ENCODE measurements at regions not wholly inside any gene's neighbourhood (a gene's known extent, or its start where the extent isn't known, plus 50 kb on each side); places are given as distances from the start of the nearest gene placed in this dataset.
"Not testable (repeated sequence)": the region's sequence is repeated elsewhere in the genome, so short reads cannot be mapped to it uniquely, and the experiment has no call there.

- H3K9me3 ChIP-seq (ENCODE audit: control insufficient read depth in 2 of 2, insufficient read depth in 1 of 2, low read depth in 1 of 2, low read length in 1 of 2); H3K4me1 ChIP-seq (ENCODE audit: control insufficient read depth in 3 of 3, insufficient read depth in 2 of 3, low read depth in 1 of 3, low read length in 2 of 3); DNase-seq; H3K36me3 ChIP-seq (ENCODE audit: control insufficient read depth in 3 of 3, insufficient read depth in 2 of 3, low read depth in 1 of 3, low read length in 3 of 3); H3K4me3 ChIP-seq (ENCODE audit: low read depth in 1 of 3, low read length in 3 of 3); FAIRE-seq; H3K27ac ChIP-seq (ENCODE audit: low read depth in 1 of 3, low read length in 2 of 3); H3K27me3 ChIP-seq (ENCODE audit: control insufficient read depth in 3 of 3, insufficient read depth in 3 of 3, low read length in 3 of 3): not testable (repeated sequence)
These were observed 424.6 kb upstream of the PODXL start for GRCh38 chr7:131981069-131981468.

- not testable (repeated sequence) for H3K4me3 ChIP-seq (ENCODE audit: low read depth in 1 of 3, low read length in 3 of 3); FAIRE-seq; H3K27ac ChIP-seq (ENCODE audit: low read depth in 1 of 3, low read length in 2 of 3); H3K9me3 ChIP-seq (ENCODE audit: control insufficient read depth in 2 of 2, insufficient read depth in 1 of 2, low read depth in 1 of 2, low read length in 1 of 2); H3K27me3 ChIP-seq (ENCODE audit: control insufficient read depth in 3 of 3, insufficient read depth in 3 of 3, low read length in 3 of 3); DNase-seq; H3K36me3 ChIP-seq (ENCODE audit: control insufficient read depth in 3 of 3, insufficient read depth in 2 of 3, low read depth in 1 of 3, low read length in 3 of 3); H3K4me1 ChIP-seq (ENCODE audit: control insufficient read depth in 3 of 3, insufficient read depth in 2 of 3, low read depth in 1 of 3, low read length in 2 of 3)
- WGBS, 3 donors = 60 to 91% (median 88%) methylated on average over 2 of the region's 2 CpGs
These were observed 421.7 kb upstream of the PODXL start for GRCh38 chr7:131978118-131978517.

- no peaks in the 10 kb centered on the region for H3K9me3 ChIP-seq (ENCODE audit: control insufficient read depth in 2 of 2, insufficient read depth in 1 of 2, low read depth in 1 of 2, low read length in 1 of 2)
- no peaks in the 10 kb centered on the region for H3K27me3 ChIP-seq (ENCODE audit: control insufficient read depth in 3 of 3, insufficient read depth in 3 of 3, low read length in 3 of 3)
- no peak for FAIRE-seq
- DNase-seq = no peak
- H3K4me3 ChIP-seq (ENCODE audit: low read depth in 1 of 3, low read length in 3 of 3) = no peak overlapping the region
- no peak overlapping the region for H3K27ac ChIP-seq (ENCODE audit: low read depth in 1 of 3, low read length in 2 of 3)
- WGBS, 3 donors = 90 to 95% (median 94%) methylated on average over 3 of the region's 3 CpGs
- H3K4me1 ChIP-seq (ENCODE audit: control insufficient read depth in 3 of 3, insufficient read depth in 2 of 3, low read depth in 1 of 3, low read length in 2 of 3) = no peaks in the 10 kb centered on the region
- H3K36me3 ChIP-seq (ENCODE audit: control insufficient read depth in 3 of 3, insufficient read depth in 2 of 3, low read depth in 1 of 3, low read length in 3 of 3) = no peaks in the 10 kb centered on the region
These were observed 420.0 kb upstream of the PODXL start for GRCh38 chr7:131976411-131976810.

- no peaks in the 10 kb centered on the region for H3K27me3 ChIP-seq (ENCODE audit: control insufficient read depth in 3 of 3, insufficient read depth in 3 of 3, low read length in 3 of 3)
- FAIRE-seq = no peak
- H3K9me3 ChIP-seq (ENCODE audit: control insufficient read depth in 2 of 2, insufficient read depth in 1 of 2, low read depth in 1 of 2, low read length in 1 of 2) = no peaks in the 10 kb centered on the region
- WGBS, 3 donors = 61 to 66% (median 64%) methylated on average over 2 of the region's 2 CpGs
- no peak overlapping the region for H3K4me3 ChIP-seq (ENCODE audit: low read depth in 1 of 3, low read length in 3 of 3)
- H3K4me1 ChIP-seq (ENCODE audit: control insufficient read depth in 3 of 3, insufficient read depth in 2 of 3, low read depth in 1 of 3, low read length in 2 of 3) = no peaks in the 10 kb centered on the region
- no peaks in the 10 kb centered on the region for H3K36me3 ChIP-seq (ENCODE audit: control insufficient read depth in 3 of 3, insufficient read depth in 2 of 3, low read depth in 1 of 3, low read length in 3 of 3)
- no peak overlapping the region for H3K27ac ChIP-seq (ENCODE audit: low read depth in 1 of 3, low read length in 2 of 3)
- no peak for DNase-seq
These were observed 418.2 kb upstream of the PODXL start for GRCh38 chr7:131974671-131975070.

- no peaks in the 10 kb centered on the region for H3K4me1 ChIP-seq (ENCODE audit: control insufficient read depth in 3 of 3, insufficient read depth in 2 of 3, low read depth in 1 of 3, low read length in 2 of 3)
- WGBS, 3 donors = 63 to 83% (median 75%) methylated on average over 2 of the region's 2 CpGs
- no peaks in the 10 kb centered on the region for H3K27me3 ChIP-seq (ENCODE audit: control insufficient read depth in 3 of 3, insufficient read depth in 3 of 3, low read length in 3 of 3)
- H3K9me3 ChIP-seq (ENCODE audit: control insufficient read depth in 2 of 2, insufficient read depth in 1 of 2, low read depth in 1 of 2, low read length in 1 of 2) = no peaks in the 10 kb centered on the region
- no peak overlapping the region for H3K4me3 ChIP-seq (ENCODE audit: low read depth in 1 of 3, low read length in 3 of 3)
- no peak for FAIRE-seq
- H3K27ac ChIP-seq (ENCODE audit: low read depth in 1 of 3, low read length in 2 of 3) = no peak overlapping the region
- H3K36me3 ChIP-seq (ENCODE audit: control insufficient read depth in 3 of 3, insufficient read depth in 2 of 3, low read depth in 1 of 3, low read length in 3 of 3) = no peaks in the 10 kb centered on the region
- DNase-seq = no peak
These were observed 415.8 kb upstream of the PODXL start for GRCh38 chr7:131972251-131972650.

- no peak for DNase-seq
- FAIRE-seq = no peak
- no peak overlapping the region for H3K27ac ChIP-seq (ENCODE audit: low read depth in 1 of 3, low read length in 2 of 3)
- H3K27me3 ChIP-seq (ENCODE audit: control insufficient read depth in 3 of 3, insufficient read depth in 3 of 3, low read length in 3 of 3) = no peaks in the 10 kb centered on the region
- H3K4me1 ChIP-seq (ENCODE audit: control insufficient read depth in 3 of 3, insufficient read depth in 2 of 3, low read depth in 1 of 3, low read length in 2 of 3) = no peaks in the 10 kb centered on the region
- no peaks in the 10 kb centered on the region for H3K36me3 ChIP-seq (ENCODE audit: control insufficient read depth in 3 of 3, insufficient read depth in 2 of 3, low read depth in 1 of 3, low read length in 3 of 3)
- 68 to 72% (median 69%) methylated on average over 4 of the region's 4 CpGs for WGBS, 3 donors
- H3K4me3 ChIP-seq (ENCODE audit: low read depth in 1 of 3, low read length in 3 of 3) = no peak overlapping the region
- H3K9me3 ChIP-seq (ENCODE audit: control insufficient read depth in 2 of 2, insufficient read depth in 1 of 2, low read depth in 1 of 2, low read length in 1 of 2) = no peaks in the 10 kb centered on the region
These were observed 414.2 kb upstream of the PODXL start for GRCh38 chr7:131970602-131971001.

- WGBS, 3 donors = 92 to 95% (median 93%) methylated on average over 4 of the region's 4 CpGs
These were observed 413.1 kb upstream of the PODXL start for GRCh38 chr7:131969560-131969959.

GRCh38 chr7:131967216-131967730 is 410.8 kb upstream of the PODXL start:
- no peak overlapping the region for H3K27ac ChIP-seq (ENCODE audit: low read depth in 1 of 3, low read length in 2 of 3)
- WGBS, 3 donors = 69 to 90% (median 72%) methylated on average over 2 of the region's 2 CpGs
- no peaks in the 10 kb centered on the region for H3K27me3 ChIP-seq (ENCODE audit: control insufficient read depth in 3 of 3, insufficient read depth in 3 of 3, low read length in 3 of 3)
- H3K4me1 ChIP-seq (ENCODE audit: control insufficient read depth in 3 of 3, insufficient read depth in 2 of 3, low read depth in 1 of 3, low read length in 2 of 3) = no peaks in the 10 kb centered on the region
- no peaks in the 10 kb centered on the region for H3K36me3 ChIP-seq (ENCODE audit: control insufficient read depth in 3 of 3, insufficient read depth in 2 of 3, low read depth in 1 of 3, low read length in 3 of 3)
- no peaks in the 10 kb centered on the region for H3K9me3 ChIP-seq (ENCODE audit: control insufficient read depth in 2 of 2, insufficient read depth in 1 of 2, low read depth in 1 of 2, low read length in 1 of 2)
- no peak overlapping the region for H3K4me3 ChIP-seq (ENCODE audit: low read depth in 1 of 3, low read length in 3 of 3)
- no peak for DNase-seq
- FAIRE-seq = no peak

More at GRCh38 chr7:131969560-131969959, 413.1 kb upstream of the PODXL start:
- H3K27me3 ChIP-seq (ENCODE audit: control insufficient read depth in 3 of 3, insufficient read depth in 3 of 3, low read length in 3 of 3) = no peaks in the 10 kb centered on the region
- H3K4me1 ChIP-seq (ENCODE audit: control insufficient read depth in 3 of 3, insufficient read depth in 2 of 3, low read depth in 1 of 3, low read length in 2 of 3) = no peaks in the 10 kb centered on the region
- H3K9me3 ChIP-seq (ENCODE audit: control insufficient read depth in 2 of 2, insufficient read depth in 1 of 2, low read depth in 1 of 2, low read length in 1 of 2) = no peaks in the 10 kb centered on the region
- H3K4me3 ChIP-seq (ENCODE audit: low read depth in 1 of 3, low read length in 3 of 3) = no peak overlapping the region
- FAIRE-seq (no peak), DNase-seq (no peak)
- no peaks in the 10 kb centered on the region for H3K36me3 ChIP-seq (ENCODE audit: control insufficient read depth in 3 of 3, insufficient read depth in 2 of 3, low read depth in 1 of 3, low read length in 3 of 3)
- H3K27ac ChIP-seq (ENCODE audit: low read depth in 1 of 3, low read length in 2 of 3) = no peak overlapping the region

GRCh38 chr7:131964203-131964602 is 407.8 kb upstream of the PODXL start:
- Histone ChIP-seq H3K9me3 (ENCODE audit: control insufficient read depth in 2 of 2, insufficient read depth in 1 of 2, low read depth in 1 of 2, low read length in 1 of 2) (no peaks in the 10 kb centered on the region), H3K4me1 (ENCODE audit: control insufficient read depth in 3 of 3, insufficient read depth in 2 of 3, low read depth in 1 of 3, low read length in 2 of 3) (no peaks in the 10 kb centered on the region), H3K36me3 (ENCODE audit: control insufficient read depth in 3 of 3, insufficient read depth in 2 of 3, low read depth in 1 of 3, low read length in 3 of 3) (no peaks in the 10 kb centered on the region), H3K27me3 (ENCODE audit: control insufficient read depth in 3 of 3, insufficient read depth in 3 of 3, low read length in 3 of 3) (peaks cover 0 to 5% (median 0%) of the 10 kb centered on the region in 3 donors), H3K4me3 (ENCODE audit: low read depth in 1 of 3, low read length in 3 of 3) (no peak overlapping the region), H3K27ac (ENCODE audit: low read depth in 1 of 3, low read length in 2 of 3) (no peak overlapping the region)
- 94 to 95% (median 95%) methylated on average over 7 of the region's 7 CpGs for WGBS, 3 donors
- FAIRE-seq = no peak
- DNase-seq = no peak

Data from small intestine (tissue), 7 donors.